ENCODE measurements at regions not wholly inside any gene's neighbourhood (a gene's known extent, or its start where the extent isn't known, plus 50 kb on each side); places are given as distances from the start of the nearest gene placed in this dataset.

DNA sequence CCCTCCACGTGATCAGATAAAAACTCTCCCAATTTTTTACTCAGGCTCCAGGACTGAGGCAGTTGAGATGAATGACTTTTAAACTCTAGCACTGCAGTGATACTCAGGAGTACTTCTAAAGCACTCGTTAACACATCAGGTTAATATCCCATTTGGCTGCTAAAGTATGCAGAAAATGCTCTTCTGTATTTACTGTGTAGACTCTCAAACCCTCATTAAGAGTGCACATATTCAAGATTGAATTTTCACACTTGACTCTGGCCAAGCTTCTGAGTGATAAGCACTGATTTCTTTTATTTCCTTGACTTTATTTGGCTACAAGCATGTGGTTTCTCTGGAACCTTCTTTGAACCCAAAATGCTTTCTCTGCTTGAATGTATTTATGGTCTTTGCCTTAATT is 392.3 kb upstream of the NECTIN3 start:
- Histone ChIP-seq H3K9me3 (ENCODE audit: low read depth, low read length, poor library complexity, severe bottlenecking) (no peaks in the 10 kb centered on the region), H3K27me3 (replicated peaks; ENCODE audit: insufficient read depth, low read depth, low read length, poor library complexity) (no peaks in the 10 kb centered on the region), H3K36me3 (ENCODE audit: insufficient read depth, low read length, poor library complexity, severe bottlenecking) (no peaks in the 10 kb centered on the region), H3K27ac (ENCODE audit: low read depth, low read length, poor library complexity, severe bottlenecking) (no peak overlapping the region), H3K4me1 (ENCODE audit: insufficient read depth, low read length, poor library complexity, severe bottlenecking) (no peaks in the 10 kb centered on the region), H3K4me3 (ENCODE audit: low read depth, low read length, poor library complexity, severe bottlenecking) (no peak overlapping the region)
- TF ChIP-seq, protein P1, sequence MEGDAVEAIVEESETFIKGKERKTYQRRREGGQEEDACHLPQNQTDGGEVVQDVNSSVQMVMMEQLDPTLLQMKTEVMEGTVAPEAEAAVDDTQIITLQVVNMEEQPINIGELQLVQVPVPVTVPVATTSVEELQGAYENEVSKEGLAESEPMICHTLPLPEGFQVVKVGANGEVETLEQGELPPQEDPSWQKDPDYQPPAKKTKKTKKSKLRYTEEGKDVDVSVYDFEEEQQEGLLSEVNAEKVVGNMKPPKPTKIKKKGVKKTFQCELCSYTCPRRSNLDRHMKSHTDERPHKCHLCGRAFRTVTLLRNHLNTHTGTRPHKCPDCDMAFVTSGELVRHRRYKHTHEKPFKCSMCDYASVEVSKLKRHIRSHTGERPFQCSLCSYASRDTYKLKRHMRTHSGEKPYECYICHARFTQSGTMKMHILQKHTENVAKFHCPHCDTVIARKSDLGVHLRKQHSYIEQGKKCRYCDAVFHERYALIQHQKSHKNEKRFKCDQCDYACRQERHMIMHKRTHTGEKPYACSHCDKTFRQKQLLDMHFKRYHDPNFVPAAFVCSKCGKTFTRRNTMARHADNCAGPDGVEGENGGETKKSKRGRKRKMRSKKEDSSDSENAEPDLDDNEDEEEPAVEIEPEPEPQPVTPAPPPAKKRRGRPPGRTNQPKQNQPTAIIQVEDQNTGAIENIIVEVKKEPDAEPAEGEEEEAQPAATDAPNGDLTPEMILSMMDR (conservative IDR thresholded peaks at IDR 0.05; ENCODE audit: low read depth, low read length) = no peak
- no peak for TF ChIP-seq EZH2 (IDR thresholded peaks at IDR 0.05; ENCODE audit: borderline replicate concordance, low read depth, low read length, poor library complexity, severe bottlenecking)
- POLR2A ChIA-PET (ENCODE audit: low non-redundant PET) = no interaction called here
- CTCF ChIA-PET = no interaction called here
- intact Hi-C loops (cut with micrococcal nuclease; ENCODE audit: unreplicated experiment) = no loop called here
- BruUV-seq (replicated peaks) = no TSS peak
- no peak for DNase-seq (ENCODE audit: low spot score)

DNA sequence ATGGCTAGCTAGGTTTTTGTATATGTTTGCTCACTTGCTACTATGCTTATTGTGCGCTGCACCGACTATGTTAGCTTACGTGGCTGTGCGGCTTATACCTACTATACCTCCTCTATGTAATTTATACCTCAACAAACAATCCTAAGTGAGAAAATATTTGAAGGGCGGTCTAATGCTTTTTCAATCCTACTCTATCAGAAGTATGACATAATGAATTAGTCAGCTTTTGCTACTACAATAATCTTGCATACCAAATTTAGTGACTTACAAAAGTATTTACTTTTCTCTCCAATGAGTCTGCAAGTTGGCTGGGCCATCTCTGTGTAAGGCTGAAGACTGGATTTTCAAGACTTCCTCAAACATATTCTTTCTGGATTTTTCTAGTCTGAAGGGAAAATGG is 391.2 kb upstream of the NECTIN3 start:
- TF ChIP-seq, protein P1 (conservative IDR thresholded peaks at IDR 0.05; ENCODE audit: low read depth, low read length) = no peak
- TF ChIP-seq EZH2 (IDR thresholded peaks at IDR 0.05; ENCODE audit: borderline replicate concordance, low read depth, low read length, poor library complexity, severe bottlenecking) = no peak
- no TSS peak for BruUV-seq (replicated peaks)
- intact Hi-C loops (cut with micrococcal nuclease; ENCODE audit: unreplicated experiment) = no loop called here
- Histone ChIP-seq H3K4me1 (ENCODE audit: insufficient read depth, low read length, poor library complexity, severe bottlenecking) (no peaks in the 10 kb centered on the region), H3K27ac (ENCODE audit: low read depth, low read length, poor library complexity, severe bottlenecking) (no peak overlapping the region), H3K36me3 (ENCODE audit: insufficient read depth, low read length, poor library complexity, severe bottlenecking) (no peaks in the 10 kb centered on the region), H3K9me3 (ENCODE audit: low read depth, low read length, poor library complexity, severe bottlenecking) (no peaks in the 10 kb centered on the region), H3K27me3 (replicated peaks; ENCODE audit: insufficient read depth, low read depth, low read length, poor library complexity) (no peaks in the 10 kb centered on the region), H3K4me3 (ENCODE audit: low read depth, low read length, poor library complexity, severe bottlenecking) (no peak overlapping the region)
- POLR2A ChIA-PET (ENCODE audit: low non-redundant PET) = no interaction called here
- no peak for DNase-seq (ENCODE audit: low spot score)
- CTCF ChIA-PET = no interaction called here

DNA sequence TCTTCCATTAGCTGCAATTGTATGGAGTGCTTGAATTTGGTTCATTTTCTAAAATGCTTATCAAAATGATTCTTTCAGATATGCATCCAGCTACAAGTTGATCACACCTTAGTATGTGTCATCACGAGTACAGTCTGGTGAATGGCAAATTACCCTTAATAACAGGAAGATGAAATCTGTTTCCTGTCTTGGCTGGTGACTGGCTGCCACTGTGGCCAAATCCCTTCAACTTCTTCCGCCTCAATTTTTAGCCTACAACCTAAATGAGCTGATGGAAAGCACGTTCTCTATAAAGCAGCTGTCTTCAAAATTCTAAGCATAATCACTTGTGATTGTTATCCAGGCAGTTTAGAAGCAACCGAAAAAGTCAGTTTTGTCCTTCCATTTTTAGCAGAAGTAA is 387.1 kb upstream of the NECTIN3 start:
- Histone ChIP-seq H3K9me3 (ENCODE audit: low read depth, low read length, poor library complexity, severe bottlenecking) (no peaks in the 10 kb centered on the region), H3K27ac (ENCODE audit: low read depth, low read length, poor library complexity, severe bottlenecking) (no peak overlapping the region), H3K27me3 (replicated peaks; ENCODE audit: insufficient read depth, low read depth, low read length, poor library complexity) (no peaks in the 10 kb centered on the region), H3K4me1 (ENCODE audit: insufficient read depth, low read length, poor library complexity, severe bottlenecking) (no peaks in the 10 kb centered on the region), H3K4me3 (ENCODE audit: low read depth, low read length, poor library complexity, severe bottlenecking) (no peak overlapping the region), H3K36me3 (ENCODE audit: insufficient read depth, low read length, poor library complexity, severe bottlenecking) (no peaks in the 10 kb centered on the region)
- POLR2A ChIA-PET (ENCODE audit: low non-redundant PET) = no interaction called here
- BruUV-seq (replicated peaks) = no TSS peak
- CTCF ChIA-PET = no interaction called here
- peak; percentile 27 for DNase-seq (ENCODE audit: low spot score)
- TF ChIP-seq, protein P1 (conservative IDR thresholded peaks at IDR 0.05; ENCODE audit: low read depth, low read length) = no peak
- TF ChIP-seq EZH2 (IDR thresholded peaks at IDR 0.05; ENCODE audit: borderline replicate concordance, low read depth, low read length, poor library complexity, severe bottlenecking) = no peak
- intact Hi-C loops (cut with micrococcal nuclease; ENCODE audit: unreplicated experiment) = no loop called here

Data from A673 (cell line).